RPMI8226 (cell line): ENCODE measurements at regions not wholly inside any gene's neighbourhood (a gene's known extent, or its start where the extent isn't known, plus 50 kb on each side); places are given as distances from the start of the nearest gene placed in this dataset.
"Not testable (repeated sequence)": the region's sequence is repeated elsewhere in the genome, so short reads cannot be mapped to it uniquely, and the experiment has no call there.

Experiments used
- DNase-seq: peaks from one replicate; pipeline ENCODE4 v3.0.0-alpha.2; 2015

GRCh38 chr5:84961193-84961592 lies 576.5 kb upstream of the EDIL3 start:
- DNase-seq = no peak

- DNase-seq = no peak
These were observed 577.2 kb upstream of the EDIL3 start for GRCh38 chr5:84961903-84962302.

GRCh38 chr5:84983093-84983492 lies 598.4 kb upstream of the EDIL3 start:
- DNase-seq = no peak

- DNase-seq = no peak
These were observed 600.5 kb upstream of the EDIL3 start for GRCh38 chr5:84985148-84985547.

GRCh38 chr5:84986688-84987087 lies 602.0 kb upstream of the EDIL3 start:
- DNase-seq = no peak

- no peak for DNase-seq
These were observed 616.0 kb upstream of the EDIL3 start for GRCh38 chr5:85000671-85001070.

GRCh38 chr5:85002026-85002425 lies 617.3 kb upstream of the EDIL3 start:
- DNase-seq = not testable (repeated sequence)

- DNase-seq = no peak
These were observed 625.4 kb upstream of the EDIL3 start for GRCh38 chr5:85010014-85010562.

GRCh38 chr5:85017261-85017660 lies 632.6 kb upstream of the EDIL3 start:
- no peak for DNase-seq

GRCh38 chr5:85030316-85031084 lies 645.8 kb upstream of the EDIL3 start:
- DNase-seq = no peak

- DNase-seq = no peak
These were observed 664.3 kb upstream of the EDIL3 start for GRCh38 chr5:85049020-85049419.

- DNase-seq = no peak
These were observed 668.1 kb upstream of the EDIL3 start for GRCh38 chr5:85052826-85053225.

- no peak for DNase-seq
These were observed 685.3 kb upstream of the EDIL3 start for GRCh38 chr5:85069659-85070640.

GRCh38 chr5:85077581-85077980 lies 692.9 kb upstream of the EDIL3 start:
- no peak for DNase-seq

- no peak for DNase-seq
These were observed 711.7 kb upstream of the EDIL3 start for GRCh38 chr5:85096421-85096820.

GRCh38 chr5:85108471-85108870 lies 723.8 kb upstream of the EDIL3 start:
- no peak for DNase-seq

- no peak for DNase-seq
These were observed 724.9 kb upstream of the EDIL3 start for GRCh38 chr5:85109616-85110015.

GRCh38 chr5:85132269-85132668 lies 747.6 kb upstream of the EDIL3 start:
- no peak for DNase-seq

GRCh38 chr5:85140471-85140870 lies 755.8 kb upstream of the EDIL3 start:
- no peak for DNase-seq

GRCh38 chr5:85143138-85143537 lies 758.5 kb upstream of the EDIL3 start:
- DNase-seq = no peak

GRCh38 chr5:85148701-85149100 lies 764.0 kb upstream of the EDIL3 start:
- no peak for DNase-seq

- DNase-seq = no peak
These were observed 774.7 kb upstream of the EDIL3 start for GRCh38 chr5:85159395-85159794.

- no peak for DNase-seq
These were observed 783.8 kb upstream of the EDIL3 start for GRCh38 chr5:85168474-85168873.

- no peak for DNase-seq
These were observed 785.5 kb upstream of the EDIL3 start for GRCh38 chr5:85170183-85170582.
